Loucy (cell line): ENCODE measurements at regions not wholly inside any gene's neighbourhood (a gene's known extent, or its start where the extent isn't known, plus 50 kb on each side); places are given as distances from the start of the nearest gene placed in this dataset.

ENCODE experiments used
- H2AFZ ChIP-seq: fragments of 200-600 bp; sonication (generic); 2 replicates; pipeline ENCODE4 v1.6.0; 2016; ENCODE audit warnings: antibody characterized with exemption, mild to moderate bottlenecking, low read length, moderate library complexity
- H3F3A ChIP-seq: fragments of 200-600 bp; 2 replicates; pipeline ENCODE4 v1.6.0; 2016; ENCODE audit warnings: antibody characterized with exemption, low read depth, mild to moderate bottlenecking
- H3K27me3 ChIP-seq: fragments of 200-600 bp; sonication (generic); 2 replicates; pipeline ENCODE4 v1.6.1; 2014; ENCODE audit warnings: low read length, mild to moderate bottlenecking; ENCODE audit not compliant: insufficient read depth, poor library complexity, severe bottlenecking
- H3K36me3 ChIP-seq: fragments of 200-600 bp; sonication (generic); 2 replicates; pipeline ENCODE4 v1.6.1; 2016; ENCODE audit warnings: low read length; ENCODE audit not compliant: insufficient read depth
- H3K4me1 ChIP-seq: fragments of 200-600 bp; sonication (generic); 2 replicates; pipeline ENCODE4 v1.5.1; 2014; ENCODE audit warnings: low read length, mild to moderate bottlenecking; ENCODE audit not compliant: insufficient read depth, poor library complexity, severe bottlenecking
- H3K4me2 ChIP-seq: fragments of 200-600 bp; sonication (generic); 2 replicates; pipeline ENCODE4 v1.6.0; 2014; ENCODE audit warnings: antibody characterized with exemption, low read length, low read depth, mild to moderate bottlenecking; ENCODE audit not compliant: poor library complexity, severe bottlenecking
- H3K4me3 ChIP-seq: fragments of 200-600 bp; sonication (generic); 2 replicates; pipeline ENCODE4 v1.5.1; 2014; ENCODE audit warnings: low read length, mild to moderate bottlenecking, mixed read lengths; ENCODE audit not compliant: poor library complexity, severe bottlenecking
- H3K79me2 ChIP-seq: fragments of 200-600 bp; sonication (generic); 2 replicates; pipeline ENCODE4 v1.6.1; 2014; ENCODE audit warnings: low read length; ENCODE audit not compliant: insufficient read depth
- H3K9ac ChIP-seq: fragments of 200-600 bp; sonication (generic); 2 replicates; pipeline ENCODE4 v1.6.0; 2014; ENCODE audit warnings: mild to moderate bottlenecking, low read depth, low read length, moderate library complexity; ENCODE audit not compliant: poor library complexity, severe bottlenecking
- H3K9me2 ChIP-seq: fragments of 200-600 bp; sonication (generic); replicated peaks from 2 replicates; pipeline ENCODE4 v1.6.1; 2016; ENCODE audit warnings: low read depth, low read length, mixed read lengths
- H3K9me3 ChIP-seq: fragments of 200-600 bp; sonication (generic); 2 replicates; pipeline ENCODE4 v1.6.1; 2014; ENCODE audit warnings: mild to moderate bottlenecking, antibody characterized with exemption, low read length, low read depth; ENCODE audit not compliant: insufficient read depth
- H4K20me1 ChIP-seq: fragments of 200-600 bp; sonication (generic); 2 replicates; pipeline ENCODE4 v1.6.0; 2014; ENCODE audit warnings: antibody characterized with exemption, low read length, mild to moderate bottlenecking; ENCODE audit not compliant: insufficient read depth, poor library complexity, severe bottlenecking
- CTCF ChIP-seq: fragments of 200-600 bp; sonication (generic); conservative IDR thresholded peaks from 2 replicates; pipeline ENCODE4 v1.5.1; 2014; ENCODE audit warnings: mild to moderate bottlenecking, antibody characterized with exemption, low read length
- EZH2phosphoT487 ChIP-seq: fragments of 200-600 bp; IDR thresholded peaks from 2 replicates; pipeline ENCODE4 v1.6.1; 2018; ENCODE audit warnings: antibody characterized with exemption, mild to moderate bottlenecking, moderate library complexity, borderline replicate concordance

GRCh38 chr1:234706199-234706598, 96.2 kb upstream of the IRF2BP2 start:
- no peaks in the 10 kb centered on the region for H4K20me1 ChIP-seq
- H3K4me1 ChIP-seq = peaks cover 38% of the 10 kb centered on the region
- H3K27me3 ChIP-seq = no peaks in the 10 kb centered on the region
- H3K9me3 ChIP-seq = no peaks in the 10 kb centered on the region; the same call in 1 of the 2 replicates
- H3F3A ChIP-seq = no peaks in the 10 kb centered on the region
- peak overlapping the region; percentile 37 for H3K4me2 ChIP-seq
- peak overlapping the region; percentile 5 for H3K4me3 ChIP-seq
- H3K9ac ChIP-seq = no peak overlapping the region
- no peaks in the 10 kb centered on the region for H3K36me3 ChIP-seq
- no peaks in the 10 kb centered on the region for H3K79me2 ChIP-seq
- TF ChIP-seq EZH2phosphoT487 (no peak), CTCF (no peak)
- no peaks in the 10 kb centered on the region for H3K9me2 ChIP-seq
- H2AFZ ChIP-seq = peak overlapping the region; percentile 57; the same call in 1 of the 2 replicates

- H3K27me3 ChIP-seq = no peaks in the 10 kb centered on the region
- no peaks in the 10 kb centered on the region for H3K9me2 ChIP-seq
- H3K9ac ChIP-seq = no peak overlapping the region
- no peaks in the 10 kb centered on the region; the same call in 1 of the 2 replicates for H3K9me3 ChIP-seq
- H2AFZ ChIP-seq = peak overlapping the region; percentile 57; the same call in 1 of the 2 replicates
- H3F3A ChIP-seq = no peaks in the 10 kb centered on the region
- TF ChIP-seq CTCF (no peak), EZH2phosphoT487 (no peak)
- peak overlapping the region; percentile 37 for H3K4me2 ChIP-seq
- H3K4me3 ChIP-seq = peak overlapping the region; percentile 5
- H4K20me1 ChIP-seq = no peaks in the 10 kb centered on the region
- H3K36me3 ChIP-seq = no peaks in the 10 kb centered on the region
- H3K4me1 ChIP-seq = peaks cover 40% of the 10 kb centered on the region
- H3K79me2 ChIP-seq = no peaks in the 10 kb centered on the region
Observed at GRCh38 chr1:234705615-234706014, 95.6 kb upstream of the IRF2BP2 start.

GRCh38 chr1:234704106-234704887, 94.3 kb upstream of the IRF2BP2 start:
- Histone ChIP-seq H2AFZ (no peak overlapping the region), H3K9me2 (no peaks in the 10 kb centered on the region), H3K36me3 (no peaks in the 10 kb centered on the region), H3K9ac (no peak overlapping the region), H3K4me2 (no peak overlapping the region), H3K79me2 (no peaks in the 10 kb centered on the region), H3K9me3 (no peaks in the 10 kb centered on the region; the same call in 1 of the 2 replicates), H3K4me1 (peaks cover 44% of the 10 kb centered on the region), H3K4me3 (no peak overlapping the region), H3F3A (no peaks in the 10 kb centered on the region), H3K27me3 (no peaks in the 10 kb centered on the region), H4K20me1 (no peaks in the 10 kb centered on the region)
- TF ChIP-seq EZH2phosphoT487 (no peak), CTCF (no peak)
